Natural killer cell (primary cell): ENCODE measurements at regions not wholly inside any gene's neighbourhood (a gene's known extent, or its start where the extent isn't known, plus 50 kb on each side); places are given as distances from the start of the nearest gene placed in this dataset.

Source experiments
- ATAC-seq, 3 donors: fragments of 150-1000 bp in 2 of 3; fragments of 200-7000 bp in 1 of 3; cut with Tn5 transposase; 1 replicate in 1 of 3; 2 replicates in 2 of 3; pipeline ENCODE4 v1.10.0; 2021; ENCODE audit warnings: mild to moderate bottlenecking in 2 of 3, moderate library complexity in 2 of 3
- DNase-seq, 2 donors: peaks; one replicate each; pipeline versions ENCODE4 v3.0.0 to v3.0.0-alpha.2; 2013 to 2021; ENCODE audit warnings: mixed read lengths in 1 of 2
- H3K27ac ChIP-seq: one replicate; pipeline ENCODE4 v1.5.1; 2013; ENCODE audit warnings: mild to moderate bottlenecking, low read length
- H3K27me3 ChIP-seq: one replicate; pipeline ENCODE4 v1.6.1; 2013; ENCODE audit warnings: low read length; ENCODE audit not compliant: control insufficient read depth, insufficient read depth
- H3K36me3 ChIP-seq: one replicate; pipeline ENCODE4 v1.6.1; 2013; ENCODE audit warnings: low read length; ENCODE audit not compliant: control insufficient read depth, insufficient read depth
- H3K4me1 ChIP-seq: one replicate; pipeline ENCODE4 v1.6.1; 2013; ENCODE audit warnings: low read length; ENCODE audit not compliant: control insufficient read depth, insufficient read depth
- H3K4me3 ChIP-seq: one replicate; pipeline ENCODE4 v1.5.1; 2013; ENCODE audit warnings: low read length
- H3K9me3 ChIP-seq: one replicate; pipeline ENCODE4 v1.6.1; 2013; ENCODE audit warnings: low read length; ENCODE audit not compliant: control insufficient read depth, insufficient read depth
- H3K27ac Mint-ChIP-seq, 2 donors: one replicate each; pipeline ENCODE4 v1.8.0; 2022; ENCODE audit warnings: mild to moderate bottlenecking in 2 of 2, mixed read lengths in 2 of 2, moderate library complexity in 1 of 2
- H3K27me3 Mint-ChIP-seq, 2 donors: one replicate each; pipeline ENCODE4 v1.8.0; 2022; ENCODE audit warnings: low read depth in 2 of 2, mixed read lengths in 2 of 2
- H3K36me3 Mint-ChIP-seq: one replicate; pipeline ENCODE4 v1.8.0; 2022; ENCODE audit warnings: mixed read lengths
- H3K4me1 Mint-ChIP-seq, 2 donors: one replicate each; pipeline ENCODE4 v1.8.0; 2022; ENCODE audit warnings: mixed read lengths in 2 of 2
- H3K4me3 Mint-ChIP-seq: one replicate; pipeline ENCODE4 v1.8.0; 2022; ENCODE audit warnings: mild to moderate bottlenecking, moderate library complexity, mixed read lengths
- H3K9me3 Mint-ChIP-seq, 2 donors: one replicate each; pipeline ENCODE4 v1.8.0; 2022; ENCODE audit warnings: mixed read lengths in 2 of 2
- WGBS: methylation state at CpG from one replicate; pipeline ENCODE4 v1.1.7; 2013; ENCODE audit warnings: missing lambda C conversion rate; ENCODE audit not compliant: insufficient coverage; 5-methylcytosine and 5-hydroxymethylcytosine counted together
- intact Hi-C: fragments of 100-400 bp; cut with micrococcal nuclease; formaldehyde crosslinking; loops from one replicate; pipeline ENCODE4 v1.14.2; 2022
- TF ChIP-seq, protein P1 (sequence below): fragments of 200-600 bp; IDR thresholded peaks from one replicate; pipeline ENCODE4 v1.8.0; 2022; ENCODE audit warnings: antibody characterized with exemption

DNA sequence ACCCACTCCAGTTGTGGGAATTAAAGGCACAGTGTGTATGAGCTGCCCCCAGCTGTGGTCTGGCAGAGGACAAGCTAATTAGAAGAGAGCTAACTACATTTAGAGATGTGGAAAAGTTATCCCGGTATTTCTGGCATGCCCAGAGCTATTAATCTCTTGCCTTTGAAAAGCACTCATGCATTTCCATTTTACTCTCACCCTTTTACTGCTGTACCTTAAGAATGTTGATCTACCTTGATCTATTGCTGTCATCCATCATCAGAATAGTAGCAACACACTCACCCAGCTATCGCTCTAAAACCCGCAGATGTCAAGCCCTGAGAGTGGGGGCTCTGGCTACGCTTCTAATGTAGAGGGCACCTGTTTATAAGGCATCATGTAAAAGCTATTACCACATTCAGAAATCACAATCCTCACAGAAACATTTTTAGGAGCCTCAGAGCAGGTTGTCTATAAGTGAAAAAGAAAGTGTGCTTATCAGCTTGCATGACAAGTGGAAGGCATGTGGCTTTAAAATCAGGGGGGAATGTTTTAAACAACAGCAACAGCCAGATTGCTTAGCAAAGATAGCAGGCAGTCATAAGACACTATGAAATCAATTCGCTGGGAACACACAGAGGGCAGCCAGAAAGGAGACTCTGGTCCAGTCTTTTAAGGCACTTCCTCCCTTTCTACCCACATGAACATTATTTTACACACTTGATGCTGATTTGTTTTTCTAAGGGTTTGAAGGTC, 224.2 kb upstream of the IRS2 start:
- Mint-ChIP-seq H3K4me3 (no peak overlapping the region), H3K36me3 (no peaks in the 10 kb centered on the region), H3K9me3 (no peaks in the 10 kb centered on the region), H3K4me1 (no peaks in the 10 kb centered on the region), H3K27ac (no peak overlapping the region), H3K27me3 (peaks cover 0 to 3% of the 10 kb centered on the region in 2 donors)
- intact Hi-C loops = no loop called here
- Histone ChIP-seq H3K9me3 (no peaks in the 10 kb centered on the region), H3K27me3 (no peaks in the 10 kb centered on the region), H3K36me3 (no peaks in the 10 kb centered on the region), H3K4me3 (no peak overlapping the region), H3K27ac (no peak overlapping the region), H3K4me1 (no peaks in the 10 kb centered on the region)
- no peak for ATAC-seq
- TF ChIP-seq, protein P1, sequence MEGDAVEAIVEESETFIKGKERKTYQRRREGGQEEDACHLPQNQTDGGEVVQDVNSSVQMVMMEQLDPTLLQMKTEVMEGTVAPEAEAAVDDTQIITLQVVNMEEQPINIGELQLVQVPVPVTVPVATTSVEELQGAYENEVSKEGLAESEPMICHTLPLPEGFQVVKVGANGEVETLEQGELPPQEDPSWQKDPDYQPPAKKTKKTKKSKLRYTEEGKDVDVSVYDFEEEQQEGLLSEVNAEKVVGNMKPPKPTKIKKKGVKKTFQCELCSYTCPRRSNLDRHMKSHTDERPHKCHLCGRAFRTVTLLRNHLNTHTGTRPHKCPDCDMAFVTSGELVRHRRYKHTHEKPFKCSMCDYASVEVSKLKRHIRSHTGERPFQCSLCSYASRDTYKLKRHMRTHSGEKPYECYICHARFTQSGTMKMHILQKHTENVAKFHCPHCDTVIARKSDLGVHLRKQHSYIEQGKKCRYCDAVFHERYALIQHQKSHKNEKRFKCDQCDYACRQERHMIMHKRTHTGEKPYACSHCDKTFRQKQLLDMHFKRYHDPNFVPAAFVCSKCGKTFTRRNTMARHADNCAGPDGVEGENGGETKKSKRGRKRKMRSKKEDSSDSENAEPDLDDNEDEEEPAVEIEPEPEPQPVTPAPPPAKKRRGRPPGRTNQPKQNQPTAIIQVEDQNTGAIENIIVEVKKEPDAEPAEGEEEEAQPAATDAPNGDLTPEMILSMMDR = no peak
- no peak for DNase-seq
- 88% methylated on average over 5 of the region's 5 CpGs for WGBS

DNA sequence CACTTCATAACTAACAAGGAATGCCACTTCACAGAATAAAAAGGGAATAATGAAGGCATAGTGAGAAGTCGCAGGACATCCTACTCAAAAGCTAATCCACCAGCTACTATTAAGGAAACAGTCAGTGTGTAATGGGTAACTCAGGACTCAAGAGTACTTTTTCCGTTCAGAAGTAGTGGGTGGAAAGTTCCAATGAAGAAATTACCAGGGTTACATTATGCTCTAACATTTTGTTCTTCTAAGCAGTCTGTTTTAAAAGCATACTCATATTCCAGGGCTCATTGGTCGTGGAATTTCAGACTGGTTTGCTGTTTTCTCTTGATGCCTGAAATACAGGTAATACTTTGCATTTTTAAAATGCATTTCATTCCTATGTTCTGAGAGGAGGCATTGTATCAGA, 222.4 kb upstream of the IRS2 start:
- no peak overlapping the region for H3K4me3 Mint-ChIP-seq
- TF ChIP-seq, protein P1 = no peak
- 78% methylated on average over 2 of the region's 3 CpGs for WGBS
- intact Hi-C loops = no loop called here
- ATAC-seq (no peak), DNase-seq (no peak)
- Histone ChIP-seq H3K4me3 (no peak overlapping the region), H3K27ac (no peak overlapping the region), H3K27me3 (no peaks in the 10 kb centered on the region), H3K9me3 (no peaks in the 10 kb centered on the region), H3K4me1 (no peaks in the 10 kb centered on the region), H3K36me3 (no peaks in the 10 kb centered on the region)
- H3K4me1 Mint-ChIP-seq = no peaks in the 10 kb centered on the region
- peaks cover 0 to 3% of the 10 kb centered on the region in 2 donors for H3K27me3 Mint-ChIP-seq
- H3K27ac Mint-ChIP-seq = no peak overlapping the region
- H3K9me3 Mint-ChIP-seq = no peaks in the 10 kb centered on the region
- no peaks in the 10 kb centered on the region for H3K36me3 Mint-ChIP-seq

DNA sequence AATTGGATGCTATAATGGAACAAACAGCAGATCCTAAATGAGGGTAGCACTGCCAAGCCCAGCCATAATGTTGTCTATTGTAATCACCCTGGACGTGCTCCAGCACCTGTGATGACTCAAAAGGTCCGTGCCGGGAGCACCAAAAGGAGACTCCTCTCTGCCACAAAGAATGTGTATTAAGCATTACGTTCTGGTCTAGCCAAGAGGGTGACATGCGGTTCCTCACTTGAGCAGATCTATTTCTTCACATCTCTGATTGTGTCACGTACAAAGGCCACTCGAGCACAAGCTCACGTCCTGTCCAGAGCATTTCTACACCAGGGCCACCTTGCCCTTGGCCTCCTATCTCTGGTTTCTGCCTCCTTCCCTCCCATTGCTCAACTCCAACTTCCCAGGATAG, 219.9 kb upstream of the IRS2 start:
- Mint-ChIP-seq H3K9me3 (no peaks in the 10 kb centered on the region), H3K36me3 (no peaks in the 10 kb centered on the region), H3K4me1 (no peaks in the 10 kb centered on the region), H3K27me3 (no peaks in the 10 kb centered on the region), H3K27ac (no peak overlapping the region), H3K4me3 (no peak overlapping the region)
- 92% methylated on average over 8 of the region's 8 CpGs for WGBS
- ATAC-seq (no peak), DNase-seq (no peak)
- Histone ChIP-seq H3K4me3 (no peak overlapping the region), H3K36me3 (no peaks in the 10 kb centered on the region), H3K4me1 (no peaks in the 10 kb centered on the region), H3K27ac (no peak overlapping the region), H3K27me3 (no peaks in the 10 kb centered on the region), H3K9me3 (no peaks in the 10 kb centered on the region)
- TF ChIP-seq, protein P1 = no peak
- intact Hi-C loops = no loop called here

DNA sequence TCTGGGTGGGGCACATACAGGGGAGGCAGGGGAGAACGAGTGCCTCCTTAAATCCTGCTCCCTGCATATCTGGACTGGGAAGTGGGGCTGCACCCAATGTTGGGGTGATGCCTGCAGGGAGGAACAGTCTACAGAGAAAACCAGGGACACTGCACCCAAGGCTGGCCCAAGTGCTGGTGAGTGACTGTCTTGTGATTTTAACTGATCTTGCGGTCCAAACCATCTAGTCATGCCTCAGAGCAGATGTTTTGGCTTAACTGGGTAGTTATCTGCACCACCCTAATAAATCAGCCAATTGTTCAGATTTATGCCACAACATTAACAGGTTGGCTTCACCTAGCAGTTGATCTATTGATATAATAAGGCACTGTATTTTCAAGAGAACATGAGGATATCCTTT, 219.2 kb upstream of the IRS2 start:
- Histone ChIP-seq H3K9me3 (no peaks in the 10 kb centered on the region), H3K36me3 (no peaks in the 10 kb centered on the region), H3K4me3 (no peak overlapping the region), H3K27ac (no peak overlapping the region), H3K27me3 (no peaks in the 10 kb centered on the region), H3K4me1 (no peaks in the 10 kb centered on the region)
- no peak for DNase-seq
- ATAC-seq = no peak
- 76% methylated on average over 2 of the region's 2 CpGs for WGBS
- Mint-ChIP-seq H3K27ac (no peak overlapping the region), H3K36me3 (no peaks in the 10 kb centered on the region), H3K27me3 (no peaks in the 10 kb centered on the region), H3K4me3 (no peak overlapping the region), H3K9me3 (no peaks in the 10 kb centered on the region), H3K4me1 (no peaks in the 10 kb centered on the region)
- TF ChIP-seq, protein P1 = no peak
- intact Hi-C loops = no loop called here
